WTC11 (cell line): ENCODE measurements at regions not wholly inside any gene's neighbourhood (a gene's known extent, or its start where the extent isn't known, plus 50 kb on each side); places are given as distances from the start of the nearest gene placed in this dataset.

ENCODE experiments used
- ATAC-seq: fragments of 200-7000 bp; cut with Tn5 transposase; 2 replicates; pipeline ENCODE4 v1.10.0; 2021; ENCODE audit warnings: mild to moderate bottlenecking, moderate library complexity
- CTCF ChIA-PET: fragments of 300-600 bp; sonication (Branson Sonifier 250); formaldehyde crosslinking; loops from one replicate; lab custom pipeline; 2021; ENCODE audit warnings: antibody characterized with exemption; lab: Charles Lee
- POLR2A ChIA-PET: fragments of 350-600 bp; sonication (Branson Sonifier 250); formaldehyde crosslinking; loops from one replicate; lab custom pipeline; 2021; ENCODE audit warnings: antibody characterized with exemption; lab: Charles Lee
- DNase-seq: peaks from one replicate; pipeline ENCODE4 v3.0.0; 2021; ENCODE audit warnings: low spot score
- H3K27ac Mint-ChIP-seq: 2 replicates; pipeline ENCODE4 v1.8.0; 2021; ENCODE audit warnings: mixed read lengths
- H3K27me3 Mint-ChIP-seq: 2 replicates; pipeline ENCODE4 v1.8.0; 2021; ENCODE audit warnings: low read depth, mild to moderate bottlenecking, moderate library complexity, mixed read lengths
- H3K36me3 Mint-ChIP-seq: 2 replicates; pipeline ENCODE4 v1.8.0; 2021; ENCODE audit warnings: mixed read lengths
- H3K4me1 Mint-ChIP-seq: 2 replicates; pipeline ENCODE4 v1.8.0; 2022; ENCODE audit warnings: mixed read lengths
- H3K4me3 Mint-ChIP-seq: 2 replicates; pipeline ENCODE4 v1.8.0; 2021; ENCODE audit warnings: mild to moderate bottlenecking, moderate library complexity, mixed read lengths
- H3K9me3 Mint-ChIP-seq: 2 replicates; pipeline ENCODE4 v1.8.0; 2021; ENCODE audit warnings: mixed read lengths
- AR ChIP-seq: fragments of 250-450 bp; sonication (Bioruptor Pico); IDR thresholded peaks from 2 replicates; pipeline ENCODE4 v1.9.0; 2021; ENCODE audit warnings: mild to moderate bottlenecking
- CBFB ChIP-seq: sonication (generic); formaldehyde crosslinking; IDR thresholded peaks from 2 replicates; pipeline ENCODE4 v1.8.1; 2022; ENCODE audit warnings: mild to moderate bottlenecking, low read depth, missing genetic modification reagents
- CREM ChIP-seq: sonication (generic); formaldehyde crosslinking; IDR thresholded peaks from 2 replicates; pipeline ENCODE4 v1.8.1; 2022; ENCODE audit warnings: mild to moderate bottlenecking, missing genetic modification reagents, moderate library complexity
- ESRRA ChIP-seq: sonication (generic); formaldehyde crosslinking; IDR thresholded peaks from 2 replicates; pipeline ENCODE4 v1.8.1; 2022; ENCODE audit warnings: mild to moderate bottlenecking, missing genetic modification reagents, borderline replicate concordance
- ETV6 ChIP-seq: sonication (generic); formaldehyde crosslinking; IDR thresholded peaks from 2 replicates; pipeline ENCODE4 v1.8.1; 2022; ENCODE audit warnings: mild to moderate bottlenecking, missing genetic modification reagents
- FOXJ3 ChIP-seq: sonication (generic); formaldehyde crosslinking; IDR thresholded peaks from 2 replicates; pipeline ENCODE4 v1.9.0; 2021; ENCODE audit warnings: missing genetic modification reagents, mild to moderate bottlenecking, borderline replicate concordance
- FOXK1 ChIP-seq: sonication (generic); formaldehyde crosslinking; IDR thresholded peaks from 2 replicates; pipeline ENCODE4 v1.8.0; 2022; ENCODE audit warnings: mild to moderate bottlenecking, moderate library complexity, missing genetic modification reagents
- FOXP1 ChIP-seq: sonication (generic); formaldehyde crosslinking; IDR thresholded peaks from 2 replicates; pipeline ENCODE4 v1.8.0; 2022; ENCODE audit warnings: missing genetic modification reagents, mild to moderate bottlenecking, moderate library complexity, borderline replicate concordance
- GRHL2 ChIP-seq: fragments of 250-450 bp; sonication (Bioruptor Pico); IDR thresholded peaks from 2 replicates; pipeline ENCODE4 v1.8.0; 2022; ENCODE audit warnings: mild to moderate bottlenecking, moderate library complexity; ENCODE audit not compliant: insufficient replicate concordance, severe bottlenecking
- IRF2 ChIP-seq: sonication (generic); formaldehyde crosslinking; IDR thresholded peaks from 2 replicates; pipeline ENCODE4 v1.8.0; 2022; ENCODE audit warnings: low read depth, missing genetic modification reagents, borderline replicate concordance
- MAX ChIP-seq: sonication (generic); formaldehyde crosslinking; IDR thresholded peaks from 2 replicates; pipeline ENCODE4 v1.8.0; 2022; ENCODE audit warnings: mild to moderate bottlenecking, missing genetic modification reagents
- NR1H2 ChIP-seq: sonication (generic); formaldehyde crosslinking; IDR thresholded peaks from 2 replicates; pipeline ENCODE4 v1.9.0; 2021; ENCODE audit warnings: mild to moderate bottlenecking, moderate library complexity, missing genetic modification reagents
- OVOL2 ChIP-seq: fragments of 250-450 bp; sonication (Bioruptor Pico); IDR thresholded peaks from 2 replicates; pipeline ENCODE4 v1.9.0; 2021; ENCODE audit warnings: mild to moderate bottlenecking, borderline replicate concordance
- RELA ChIP-seq: sonication (generic); formaldehyde crosslinking; IDR thresholded peaks from 2 replicates; pipeline ENCODE4 v1.8.1; 2022; ENCODE audit warnings: missing genetic modification reagents, mild to moderate bottlenecking, borderline replicate concordance
- TCF7 ChIP-seq: sonication (generic); formaldehyde crosslinking; IDR thresholded peaks from 2 replicates; pipeline ENCODE4 v1.8.0; 2022; ENCODE audit warnings: mild to moderate bottlenecking, low read depth, missing genetic modification reagents, moderate library complexity
- TEAD4 ChIP-seq: sonication (generic); formaldehyde crosslinking; IDR thresholded peaks from 2 replicates; pipeline ENCODE4 v1.8.0; 2022; ENCODE audit warnings: mild to moderate bottlenecking, missing genetic modification reagents
- ZBTB21 ChIP-seq: sonication (generic); formaldehyde crosslinking; IDR thresholded peaks from 2 replicates; pipeline ENCODE4 v1.8.1; 2023; ENCODE audit warnings: mild to moderate bottlenecking, missing genetic modification reagents, borderline replicate concordance
- ZNF512 ChIP-seq: sonication (generic); formaldehyde crosslinking; IDR thresholded peaks from 2 replicates; pipeline ENCODE4 v1.8.1; 2022; ENCODE audit warnings: missing genetic modification reagents, borderline replicate concordance
- ZNF671 ChIP-seq: fragments of 250-450 bp; sonication (Bioruptor Pico); IDR thresholded peaks from 2 replicates; pipeline ENCODE4 v1.8.0; 2021; ENCODE audit warnings: mild to moderate bottlenecking
- ZSCAN18 ChIP-seq: fragments of 250-450 bp; sonication (Bioruptor Pico); IDR thresholded peaks from 2 replicates; pipeline ENCODE4 v2.1.2; 2022; ENCODE audit warnings: mild to moderate bottlenecking, moderate library complexity
- TF ChIP-seq, protein P1 (sequence below): sonication (generic); formaldehyde crosslinking; IDR thresholded peaks from 2 replicates; pipeline ENCODE4 v1.8.0; 2022; ENCODE audit warnings: mild to moderate bottlenecking, missing genetic modification reagents
- TF ChIP-seq, protein P2 (sequence below): sonication (generic); formaldehyde crosslinking; IDR thresholded peaks from 2 replicates; pipeline ENCODE4 v1.8.1; 2023; ENCODE audit warnings: mild to moderate bottlenecking, moderate library complexity, missing genetic modification reagents
- TF ChIP-seq, protein P3 (sequence below): fragments of 250-450 bp; sonication (Bioruptor Pico); IDR thresholded peaks from 2 replicates; pipeline ENCODE4 v1.9.0; 2021; ENCODE audit warnings: moderate library complexity, mild to moderate bottlenecking, inconsistent platforms, borderline replicate concordance
- TF ChIP-seq, protein P4 (sequence below): sonication (generic); formaldehyde crosslinking; IDR thresholded peaks from 2 replicates; pipeline ENCODE4 v1.8.0; 2022; ENCODE audit warnings: mild to moderate bottlenecking, missing genetic modification reagents

DNA sequence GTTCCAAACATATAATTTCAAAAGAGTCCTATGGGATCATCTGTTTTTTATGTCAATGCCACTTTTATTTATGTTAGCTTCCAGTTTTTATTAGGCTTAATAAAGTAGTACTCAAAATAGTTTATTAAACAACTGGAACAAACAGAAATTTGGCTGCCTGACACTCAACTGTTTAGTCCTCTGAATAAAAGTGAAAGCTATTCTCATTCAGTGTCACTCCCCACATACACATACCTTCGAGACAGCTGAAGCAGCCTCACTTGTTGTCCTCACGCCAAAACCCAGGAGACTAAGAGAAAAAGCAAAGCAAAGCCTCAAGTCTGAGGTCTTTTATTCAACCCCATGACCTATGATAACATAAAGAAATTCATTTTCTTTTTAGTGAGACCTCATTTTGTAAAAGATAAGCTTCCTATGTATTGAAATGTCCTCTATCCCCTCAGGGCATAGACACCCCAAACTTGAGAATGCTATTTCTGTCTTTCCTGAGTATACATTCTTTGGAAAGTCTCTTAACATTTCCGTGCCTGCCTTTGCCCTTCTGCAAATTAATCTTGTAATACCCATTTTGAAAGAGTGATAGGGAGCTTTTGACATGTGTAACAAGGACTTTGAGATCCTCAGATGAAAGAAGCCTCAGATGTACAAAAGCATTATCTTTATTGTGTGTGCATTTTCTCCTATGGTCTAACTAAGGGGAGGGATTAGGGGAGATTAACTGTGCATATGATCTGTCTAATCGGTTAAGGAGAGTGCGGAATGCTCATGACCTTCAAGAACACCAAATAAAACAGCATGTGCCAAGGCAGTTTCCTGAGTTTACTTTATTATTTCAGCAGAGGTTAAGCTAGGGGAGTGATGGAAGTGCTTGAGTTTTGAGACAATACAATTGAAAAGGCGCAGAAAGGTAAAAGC lies 1523.7 kb upstream of the PIK3C3 start (continued):
- TF ChIP-seq, protein P1, sequence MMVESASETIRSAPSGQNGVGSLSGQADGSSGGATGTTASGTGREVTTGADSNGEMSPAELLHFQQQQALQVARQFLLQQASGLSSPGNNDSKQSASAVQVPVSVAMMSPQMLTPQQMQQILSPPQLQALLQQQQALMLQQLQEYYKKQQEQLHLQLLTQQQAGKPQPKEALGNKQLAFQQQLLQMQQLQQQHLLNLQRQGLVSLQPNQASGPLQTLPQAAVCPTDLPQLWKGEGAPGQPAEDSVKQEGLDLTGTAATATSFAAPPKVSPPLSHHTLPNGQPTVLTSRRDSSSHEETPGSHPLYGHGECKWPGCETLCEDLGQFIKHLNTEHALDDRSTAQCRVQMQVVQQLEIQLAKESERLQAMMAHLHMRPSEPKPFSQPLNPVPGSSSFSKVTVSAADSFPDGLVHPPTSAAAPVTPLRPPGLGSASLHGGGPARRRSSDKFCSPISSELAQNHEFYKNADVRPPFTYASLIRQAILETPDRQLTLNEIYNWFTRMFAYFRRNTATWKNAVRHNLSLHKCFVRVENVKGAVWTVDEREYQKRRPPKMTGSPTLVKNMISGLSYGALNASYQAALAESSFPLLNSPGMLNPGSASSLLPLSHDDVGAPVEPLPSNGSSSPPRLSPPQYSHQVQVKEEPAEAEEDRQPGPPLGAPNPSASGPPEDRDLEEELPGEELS (CRISPR knock-in tag): no peak
- TF ChIP-seq FOXP1 (CRISPR knock-in tag): no peak
- no peak for TF ChIP-seq ZNF671 (CRISPR knock-in tag)
- no peak for TF ChIP-seq ETV6 (CRISPR knock-in tag)
- no peak for TF ChIP-seq FOXJ3
- TF ChIP-seq, protein P2, sequence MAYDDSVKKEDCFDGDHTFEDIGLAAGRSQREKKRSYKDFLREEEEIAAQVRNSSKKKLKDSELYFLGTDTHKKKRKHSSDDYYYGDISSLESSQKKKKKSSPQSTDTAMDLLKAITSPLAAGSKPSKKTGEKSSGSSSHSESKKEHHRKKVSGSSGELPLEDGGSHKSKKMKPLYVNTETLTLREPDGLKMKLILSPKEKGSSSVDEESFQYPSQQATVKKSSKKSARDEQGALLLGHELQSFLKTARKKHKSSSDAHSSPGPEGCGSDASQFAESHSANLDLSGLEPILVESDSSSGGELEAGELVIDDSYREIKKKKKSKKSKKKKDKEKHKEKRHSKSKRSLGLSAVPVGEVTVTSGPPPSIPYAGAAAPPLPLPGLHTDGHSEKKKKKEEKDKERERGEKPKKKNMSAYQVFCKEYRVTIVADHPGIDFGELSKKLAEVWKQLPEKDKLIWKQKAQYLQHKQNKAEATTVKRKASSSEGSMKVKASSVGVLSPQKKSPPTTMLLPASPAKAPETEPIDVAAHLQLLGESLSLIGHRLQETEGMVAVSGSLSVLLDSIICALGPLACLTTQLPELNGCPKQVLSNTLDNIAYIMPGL: no peak
- no peak for TF ChIP-seq ZBTB21 (CRISPR knock-in tag)
- TF ChIP-seq AR (CRISPR knock-in tag): no peak

DNA sequence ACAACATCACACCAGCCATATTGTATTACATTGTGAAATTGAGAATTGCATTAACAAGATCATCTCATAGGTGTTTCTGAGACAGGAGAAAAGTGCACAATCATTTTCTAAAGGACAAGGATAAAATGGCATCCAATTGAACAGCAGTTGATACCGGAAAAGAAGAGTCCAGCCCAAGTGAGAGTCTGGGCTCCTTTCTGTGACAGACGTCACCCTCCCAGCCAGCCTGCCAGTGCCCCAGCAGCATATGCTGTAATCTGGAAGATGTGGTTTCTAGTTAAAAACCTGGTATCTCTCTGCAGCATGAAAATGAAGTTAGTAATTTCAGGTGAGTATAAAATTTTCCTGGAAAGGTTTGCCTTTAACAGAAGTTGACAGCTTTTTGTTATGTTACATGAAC lies 1531.7 kb upstream of the PIK3C3 start:
- CTCF ChIA-PET: no interaction called here
- POLR2A ChIA-PET: no interaction called here

More for the DNA sequence above, 1531.7 kb upstream of the PIK3C3 start:
- TF ChIP-seq ZNF512 (CRISPR knock-in tag) (no peak), TEAD4 (CRISPR knock-in tag) (no peak), ZBTB21 (CRISPR knock-in tag) (no peak), TCF7 (CRISPR knock-in tag) (no peak), NR1H2 (no peak), CBFB (CRISPR knock-in tag) (no peak), IRF2 (CRISPR knock-in tag) (no peak), MAX (CRISPR knock-in tag) (no peak), OVOL2 (CRISPR knock-in tag) (no peak), CREM (CRISPR knock-in tag) (no peak), ZSCAN18 (no peak), ESRRA (CRISPR knock-in tag) (no peak), GRHL2 (no peak), ZNF671 (CRISPR knock-in tag) (no peak), FOXK1 (CRISPR knock-in tag) (no peak), RELA (CRISPR knock-in tag) (no peak)
- TF ChIP-seq, protein P3, sequence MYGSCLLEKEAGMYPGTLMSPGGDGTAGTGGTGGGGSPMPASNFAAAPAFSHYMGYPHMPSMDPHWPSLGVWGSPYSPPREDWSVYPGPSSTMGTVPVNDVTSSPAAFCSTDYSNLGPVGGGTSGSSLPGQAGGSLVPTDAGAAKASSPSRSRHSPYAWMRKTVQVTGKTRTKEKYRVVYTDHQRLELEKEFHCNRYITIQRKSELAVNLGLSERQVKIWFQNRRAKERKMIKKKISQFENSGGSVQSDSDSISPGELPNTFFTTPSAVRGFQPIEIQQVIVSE (CRISPR knock-in tag): no peak
- TF ChIP-seq, protein P4, sequence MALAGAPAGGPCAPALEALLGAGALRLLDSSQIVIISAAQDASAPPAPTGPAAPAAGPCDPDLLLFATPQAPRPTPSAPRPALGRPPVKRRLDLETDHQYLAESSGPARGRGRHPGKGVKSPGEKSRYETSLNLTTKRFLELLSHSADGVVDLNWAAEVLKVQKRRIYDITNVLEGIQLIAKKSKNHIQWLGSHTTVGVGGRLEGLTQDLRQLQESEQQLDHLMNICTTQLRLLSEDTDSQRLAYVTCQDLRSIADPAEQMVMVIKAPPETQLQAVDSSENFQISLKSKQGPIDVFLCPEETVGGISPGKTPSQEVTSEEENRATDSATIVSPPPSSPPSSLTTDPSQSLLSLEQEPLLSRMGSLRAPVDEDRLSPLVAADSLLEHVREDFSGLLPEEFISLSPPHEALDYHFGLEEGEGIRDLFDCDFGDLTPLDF (CRISPR knock-in tag): no peak
- TF ChIP-seq, all 79 proteins: peak for 0
- Mint-ChIP-seq H3K4me3 (no peak overlapping the region), H3K4me1 (peaks cover 5% of the 10 kb centered on the region; the same call in 1 of the 2 replicates), H3K27me3 (no peaks in the 10 kb centered on the region), H3K36me3 (no peaks in the 10 kb centered on the region), H3K9me3 (no peaks in the 10 kb centered on the region), H3K27ac (no peak overlapping the region)
- no peak for DNase-seq
- no peak for ATAC-seq
